ENCODE measurements at regions not wholly inside any gene's neighbourhood (a gene's known extent, or its start where the extent isn't known, plus 50 kb on each side); places are given as distances from the start of the nearest gene placed in this dataset.

GRCh38 chr10:3714531-3714930 lies 70.5 kb downstream of the KLF6 start:
- TF ChIP-seq CTCF (IDR thresholded peaks at IDR 0.05; ENCODE audit: insufficient read depth, low read length) (no peak), GABPA (IDR thresholded peaks at IDR 0.05; ENCODE audit: low read depth) (no peak), POLR2AphosphoS5 (IDR thresholded peaks at IDR 0.05; ENCODE audit: low read depth) (no peak), REST (IDR thresholded peaks at IDR 0.05; ENCODE audit: insufficient replicate concordance, low read depth) (no peak)
